DMS114 treated with DMSO at 0.1 percent for 48 hours (cell line): ENCODE measurements at regions not wholly inside any gene's neighbourhood (a gene's known extent, or its start where the extent isn't known, plus 50 kb on each side); places are given as distances from the start of the nearest gene placed in this dataset.

ENCODE experiments used
- DNase-seq: peaks from one replicate; lab custom pipeline; 2025; ENCODE audit not compliant: unreplicated experiment; lab: John Stamatoyannopoulos, UW

DNA sequence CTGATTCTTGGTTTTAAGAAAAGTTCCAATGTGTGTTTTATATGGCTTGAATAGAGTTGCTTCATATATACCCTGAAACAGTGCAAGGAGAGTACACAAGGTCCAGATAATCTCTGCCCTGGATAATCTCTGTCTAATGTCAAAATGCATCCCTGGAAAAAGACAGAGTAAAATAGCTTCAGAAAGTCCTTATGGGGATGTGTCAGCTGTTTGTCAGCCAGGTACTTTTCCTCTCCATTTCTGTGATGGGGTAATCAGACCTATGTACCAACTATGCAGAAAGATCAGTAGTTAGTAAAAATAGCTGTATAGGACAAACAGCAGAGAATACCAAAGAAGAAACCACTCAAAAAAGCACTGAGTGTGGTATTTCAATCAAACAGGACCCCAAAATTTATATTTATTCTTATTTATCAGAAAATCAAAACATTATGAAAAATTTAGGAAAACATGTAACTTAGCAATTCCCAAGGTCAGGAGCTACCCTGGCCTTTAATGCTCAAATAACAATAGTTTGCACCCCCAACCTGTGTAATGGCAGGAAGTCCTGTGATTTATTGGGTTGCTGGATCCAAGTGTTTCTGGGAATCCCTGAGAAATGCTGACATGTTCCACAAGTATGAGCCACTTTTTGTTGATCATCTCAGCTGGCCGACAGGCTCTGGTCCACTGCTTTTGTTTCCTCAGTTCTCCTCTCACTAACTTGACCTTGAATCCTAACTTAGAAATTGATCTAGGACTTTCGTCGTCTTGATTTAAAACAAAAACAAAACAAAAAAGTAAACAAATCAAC, 69.6 kb downstream of the MDH1 start:
- no peak for DNase-seq

DNA sequence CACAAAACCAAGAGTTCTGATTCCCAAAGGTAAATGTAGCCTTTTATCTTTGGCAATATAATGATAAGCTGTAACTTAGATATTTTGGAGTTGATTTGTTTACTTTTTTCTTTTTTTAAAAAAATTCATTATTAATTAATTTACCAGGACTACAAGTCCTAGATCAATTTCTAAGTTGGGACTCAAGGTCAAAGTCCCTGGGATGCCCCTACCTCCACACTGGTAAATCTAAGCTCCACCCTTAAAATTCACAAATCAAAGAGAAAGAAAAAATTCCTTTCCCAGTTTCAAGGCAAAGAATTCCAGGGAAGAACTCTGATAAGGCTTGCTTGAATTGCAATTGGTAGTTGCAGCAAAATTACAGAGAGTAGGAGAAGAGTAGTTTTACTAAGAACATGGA, 71.3 kb downstream of the MDH1 start:
- DNase-seq, result no peak

DNA sequence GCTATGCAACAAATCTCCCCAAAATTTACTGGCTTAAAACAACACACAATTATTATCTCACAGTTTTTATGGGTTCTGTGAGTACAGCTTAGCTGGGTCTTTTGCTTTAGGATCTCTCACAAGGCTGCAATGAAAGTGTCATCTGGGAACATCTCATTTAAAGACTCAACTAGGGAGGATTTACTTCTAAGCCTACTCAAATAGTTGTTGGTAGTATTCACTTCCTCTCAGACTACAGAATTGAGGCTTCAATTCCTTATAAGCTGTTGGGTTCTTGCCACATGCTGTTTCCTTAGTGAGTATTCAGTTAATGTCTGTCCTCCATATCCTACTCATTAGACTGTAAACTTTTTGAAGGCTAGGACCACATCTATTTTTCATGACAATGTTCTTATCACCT, 72.3 kb downstream of the MDH1 start:
- no peak for DNase-seq

GRCh38 chr2:63662028-63662804, 73.5 kb downstream of the MDH1 start:
- no peak for DNase-seq

DNA sequence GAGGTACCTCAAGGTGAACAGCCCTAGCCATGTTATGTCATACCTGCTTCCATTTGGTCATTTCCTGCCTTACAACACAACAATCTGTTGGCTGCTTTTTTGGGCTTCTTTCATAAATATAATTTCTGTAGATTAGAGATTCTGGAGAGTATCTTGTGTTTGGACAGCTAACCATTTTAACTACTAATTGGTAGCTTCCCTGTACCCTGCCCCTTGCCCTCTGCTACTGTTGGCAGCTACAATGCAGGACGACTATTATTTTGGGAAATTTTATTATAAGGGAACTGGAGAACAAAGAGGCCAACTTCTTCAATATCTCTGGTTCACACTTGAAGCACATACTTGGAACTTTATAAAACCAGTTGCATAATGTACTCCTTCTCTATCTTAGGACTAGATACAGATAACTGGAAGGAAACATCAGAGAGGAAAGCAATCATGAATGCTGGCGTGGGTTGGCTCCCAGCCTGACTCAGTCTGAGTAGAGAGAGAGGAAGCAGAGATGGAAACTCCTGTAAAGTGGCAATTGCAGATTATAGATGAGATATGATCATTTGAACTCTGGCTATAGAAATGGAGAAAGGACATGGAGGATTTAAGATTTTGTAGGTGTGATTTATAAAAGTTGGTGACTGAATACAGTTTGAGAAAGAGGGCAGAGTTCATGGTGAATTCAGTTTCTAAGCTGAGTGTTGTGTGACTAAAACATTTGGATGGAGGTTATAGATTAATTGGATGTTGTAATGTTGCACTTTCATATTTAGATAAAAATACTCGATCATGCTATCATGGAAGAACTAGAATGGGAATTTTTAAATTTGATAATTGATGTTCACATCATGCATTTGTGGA, 74.5 kb downstream of the MDH1 start:
- DNase-seq, result no peak

DNA sequence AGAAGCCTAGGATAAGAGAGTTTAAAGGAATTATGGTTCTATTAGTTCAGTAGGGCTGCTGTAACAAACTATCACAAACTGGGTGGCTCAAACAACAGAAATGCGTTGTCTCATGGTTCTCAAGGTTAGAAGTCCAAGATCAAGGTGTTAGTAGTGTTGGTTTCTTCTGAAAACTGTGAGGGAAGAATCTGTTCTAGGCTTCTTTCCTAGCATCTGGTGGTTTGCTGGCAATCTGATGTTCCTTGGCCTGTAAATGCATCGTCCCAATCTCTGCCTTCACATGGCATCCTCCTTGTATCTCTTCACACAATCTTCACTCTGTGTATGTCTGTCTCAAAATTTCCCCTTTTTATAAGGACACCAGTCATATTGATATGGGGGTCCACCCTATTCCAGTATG, 76.3 kb downstream of the MDH1 start:
- no peak for DNase-seq

- DNase-seq, result no peak
Measured at GRCh38 chr2:63665846-63666475, 77.2 kb downstream of the MDH1 start.

- DNase-seq, result no peak
Measured at GRCh38 chr2:63667132-63667700, 78.5 kb downstream of the MDH1 start.

DNA sequence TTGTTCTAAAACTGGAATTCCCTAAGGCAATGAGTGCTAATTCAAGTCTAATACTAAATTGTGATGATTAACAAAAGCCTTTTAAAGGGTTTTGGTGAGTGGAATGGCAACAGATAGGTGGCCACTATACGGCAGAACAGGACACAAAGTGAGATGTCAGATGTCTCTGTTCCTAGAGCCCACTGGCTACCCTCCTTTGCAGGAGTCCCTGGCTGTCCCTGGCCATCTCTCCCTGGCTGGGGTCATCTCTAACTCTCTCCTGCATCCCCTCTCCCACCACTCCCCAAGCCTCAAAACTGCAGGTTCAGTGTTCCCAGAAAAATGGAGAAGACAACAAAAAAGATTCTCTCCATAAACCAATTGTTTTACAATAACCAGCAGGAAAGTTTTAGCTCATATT, 79.2 kb downstream of the MDH1 start:
- DNase-seq, result no peak

DNA sequence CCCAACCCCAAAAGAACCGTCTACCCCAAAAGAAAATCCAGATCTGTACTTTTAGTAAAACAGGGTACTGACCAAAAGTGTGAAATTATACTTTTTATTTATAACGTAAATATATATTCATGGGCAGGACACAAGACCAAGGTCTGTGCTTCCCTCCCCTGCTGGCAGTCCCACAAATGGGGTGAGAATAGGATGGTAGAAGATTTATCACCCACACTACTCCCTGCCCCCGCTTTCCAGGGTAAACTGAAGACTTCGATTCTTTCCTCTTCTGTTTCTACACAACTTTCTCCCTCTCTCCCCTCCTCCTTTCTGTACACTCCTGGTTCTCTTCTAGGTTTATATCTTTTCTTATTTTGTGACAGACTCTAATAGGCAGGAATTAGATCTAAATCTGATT, 79.7 kb downstream of the MDH1 start:
- no peak for DNase-seq

- no peak for DNase-seq
Measured at GRCh38 chr2:63669596-63669995, 80.8 kb downstream of the MDH1 start.

DNA sequence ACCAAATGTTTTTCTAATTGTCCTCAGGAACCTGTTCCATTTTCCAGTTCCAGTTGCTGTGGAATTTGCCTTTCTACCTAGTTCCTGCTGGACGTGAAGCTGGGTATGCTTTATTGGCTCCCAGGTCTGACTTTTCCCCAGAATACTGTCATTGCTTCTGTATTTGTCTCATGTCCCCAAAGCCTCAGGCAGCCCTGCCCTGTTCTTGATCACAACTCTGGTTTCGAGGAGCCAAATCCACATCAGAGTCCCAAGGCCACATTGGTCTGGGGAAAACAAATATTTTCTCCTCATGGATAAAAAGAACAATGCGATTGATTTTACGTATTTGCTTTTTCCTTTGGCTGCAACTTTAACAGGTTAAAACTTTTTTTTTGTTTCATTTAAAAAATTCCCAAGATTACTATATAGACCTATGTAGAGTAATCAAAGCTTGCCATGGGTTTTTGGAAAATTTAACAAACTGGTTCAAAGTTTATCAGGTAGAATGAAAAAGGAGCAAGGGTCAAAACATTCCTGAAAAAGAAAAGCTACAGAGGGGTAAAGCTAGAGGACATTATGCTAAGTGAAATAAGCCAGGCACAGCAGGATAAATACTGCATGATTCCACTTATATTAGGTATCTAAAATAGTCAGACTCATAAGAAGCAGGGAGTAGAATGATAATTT, 85.2 kb downstream of the MDH1 start:
- no peak for DNase-seq

GRCh38 chr2:63675026-63675425, 86.3 kb downstream of the MDH1 start:
- no peak for DNase-seq

DNA sequence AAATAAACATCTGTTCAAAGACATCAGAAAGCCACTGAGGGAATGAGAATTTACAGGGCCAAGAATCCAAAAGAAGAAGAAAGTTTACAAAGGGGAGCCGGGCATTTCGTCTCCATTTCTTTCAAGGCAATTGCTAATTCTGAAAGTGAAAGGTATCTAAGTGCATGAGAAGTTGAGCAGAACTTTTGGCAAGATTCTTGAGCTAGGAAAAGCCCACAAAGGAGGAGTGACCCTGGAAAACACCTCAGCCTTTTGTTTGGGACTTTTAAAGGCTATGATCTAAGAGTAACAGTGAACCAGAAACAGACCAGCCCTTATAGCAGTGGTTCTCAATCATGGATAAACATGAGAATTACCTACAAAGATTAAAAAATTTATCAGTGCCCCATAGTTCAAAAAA, 87.4 kb downstream of the MDH1 start:
- no peak for DNase-seq

DNA sequence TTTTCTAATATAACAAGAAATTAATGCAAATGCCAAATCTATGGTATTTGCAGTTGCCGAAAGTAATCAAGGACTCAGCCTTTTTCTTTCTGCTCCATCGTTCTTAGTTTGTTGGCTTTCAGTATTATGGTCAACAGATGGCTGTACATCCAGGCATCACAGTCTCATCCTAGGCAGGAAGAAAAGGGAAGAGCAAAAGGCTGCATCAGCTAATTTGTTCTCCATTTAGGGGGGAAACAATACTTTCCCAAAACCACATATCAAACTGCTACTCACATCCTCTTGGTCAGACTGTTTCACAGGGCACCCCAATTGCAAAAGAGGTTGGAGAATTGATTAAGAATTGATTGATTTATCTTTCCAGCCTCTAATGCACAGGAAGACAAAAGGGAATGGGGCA, 89.3 kb downstream of the MDH1 start:
- no peak for DNase-seq

DNA sequence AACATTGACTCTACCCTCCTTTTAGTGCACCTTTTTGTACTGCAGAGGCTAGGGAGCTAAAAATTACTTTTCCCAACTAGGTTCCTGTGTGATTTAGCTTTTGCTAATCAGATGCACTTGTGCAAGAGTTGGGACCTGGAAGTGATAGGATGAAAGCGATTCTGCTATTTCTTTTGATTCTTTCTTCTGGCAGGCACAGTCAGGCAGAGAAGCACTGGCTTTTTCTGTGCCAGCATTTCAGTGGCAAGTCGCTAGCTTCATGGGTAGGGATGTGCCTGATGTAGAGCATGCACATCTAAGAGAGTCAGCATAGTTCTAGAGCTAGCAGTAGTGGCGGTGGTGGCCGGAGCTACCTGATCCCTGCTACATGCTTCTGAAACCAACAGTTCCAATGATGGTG, 89.8 kb downstream of the MDH1 start:
- DNase-seq, result no peak

DNA sequence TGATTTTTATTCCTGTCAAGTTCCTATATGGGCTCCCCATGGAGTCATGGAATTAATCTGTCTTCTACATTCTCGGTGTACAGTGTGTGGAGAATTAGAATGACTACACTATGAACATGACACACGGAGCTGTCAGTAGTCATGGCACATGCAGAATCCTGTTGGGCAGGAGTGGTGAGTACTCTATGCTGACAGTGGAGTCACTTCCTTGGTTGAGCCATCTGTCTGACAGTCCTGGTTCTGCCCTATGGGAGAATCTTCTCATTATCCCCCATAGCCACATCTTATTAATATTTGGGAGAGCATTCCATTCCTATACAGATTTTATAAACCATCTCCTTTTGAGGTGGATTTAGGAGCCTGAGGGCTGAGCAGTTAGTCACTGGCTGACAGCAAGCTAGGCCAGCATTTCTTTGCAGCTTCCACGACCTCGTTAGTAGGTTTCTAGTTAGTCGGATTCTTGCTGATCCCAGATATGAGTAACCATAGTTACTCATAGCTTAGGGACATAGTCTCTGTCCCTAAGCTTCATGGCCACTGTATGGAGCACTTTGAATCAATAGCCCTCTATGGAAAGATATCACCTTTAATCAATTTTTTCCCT, 90.6 kb downstream of the MDH1 start:
- DNase-seq, result no peak

- no peak for DNase-seq
Measured at GRCh38 chr2:63680455-63680854, 91.7 kb downstream of the MDH1 start.

- no peak for DNase-seq
Measured at GRCh38 chr2:63681896-63682295, 93.1 kb downstream of the MDH1 start.
